ENCODE measurements at regions not wholly inside any gene's neighbourhood (a gene's known extent, or its start where the extent isn't known, plus 50 kb on each side); places are given as distances from the start of the nearest gene placed in this dataset.
A peak's percentile ranks its signal among the peaks of the same experiment; 100 is the strongest.

DNA sequence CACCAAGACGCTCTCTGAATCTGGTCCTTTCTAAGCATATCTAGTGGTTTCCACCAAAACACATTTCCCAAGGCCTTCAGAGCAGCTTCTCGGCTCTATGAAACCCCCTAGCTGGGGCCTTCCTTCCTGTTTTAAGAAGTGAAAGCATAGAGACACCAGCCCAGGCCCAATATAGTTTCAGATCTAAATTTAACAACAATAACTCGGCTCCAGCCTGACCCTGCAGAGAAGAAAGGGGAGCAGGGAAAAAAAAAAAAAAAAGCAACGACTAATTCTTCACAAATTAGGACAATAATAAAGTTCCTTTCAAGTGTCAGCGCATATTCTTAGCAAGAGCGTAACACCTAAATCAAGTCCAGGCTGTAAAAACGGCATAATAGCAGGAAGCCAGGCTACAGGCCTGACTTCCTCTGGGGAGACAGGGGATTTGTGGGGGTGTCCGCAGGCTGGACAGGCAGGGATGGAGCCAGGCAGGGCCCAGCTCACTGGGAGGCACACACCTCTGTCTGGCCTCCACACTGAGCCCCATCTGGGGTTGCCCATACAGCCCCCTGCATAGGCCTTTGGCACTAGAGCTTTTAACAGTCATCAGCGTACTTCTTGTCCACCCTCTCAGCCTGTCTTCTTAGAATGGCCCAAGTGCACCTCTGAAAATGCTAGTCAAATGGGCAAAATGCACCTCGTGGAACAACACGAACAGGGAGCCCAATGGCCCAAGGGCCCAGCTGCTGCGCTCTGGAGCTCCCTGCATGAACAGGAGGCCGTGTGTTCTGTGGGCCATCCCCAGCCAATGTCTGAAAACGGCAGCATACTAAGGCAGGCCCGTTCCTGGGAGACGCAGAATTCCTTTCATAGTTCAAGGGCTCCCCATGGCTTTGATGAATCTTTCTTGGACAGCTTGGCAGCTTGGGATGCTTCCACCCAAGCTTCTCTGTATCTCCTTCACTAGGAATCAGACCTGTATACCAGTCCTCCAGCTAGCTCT, 772.9 kb downstream of the MED13L start:
- no peak for DNase-seq (ENCODE audit: low spot score, unreplicated experiment)
- Mint-ChIP-seq H3K4me1 (ENCODE audit: low read depth) (peaks cover 15% of the 10 kb centered on the region), H3K4me3 (ENCODE audit: low read depth) (no peak overlapping the region), H3K9me3 (ENCODE audit: low read depth) (no peaks in the 10 kb centered on the region), H3K27me3 (peaks cover 21% of the 10 kb centered on the region), H3K36me3 (ENCODE audit: insufficient read depth) (no peaks in the 10 kb centered on the region), H3K27ac (peak overlapping the region; percentile 38)
- TF ChIP-seq, protein P1, sequence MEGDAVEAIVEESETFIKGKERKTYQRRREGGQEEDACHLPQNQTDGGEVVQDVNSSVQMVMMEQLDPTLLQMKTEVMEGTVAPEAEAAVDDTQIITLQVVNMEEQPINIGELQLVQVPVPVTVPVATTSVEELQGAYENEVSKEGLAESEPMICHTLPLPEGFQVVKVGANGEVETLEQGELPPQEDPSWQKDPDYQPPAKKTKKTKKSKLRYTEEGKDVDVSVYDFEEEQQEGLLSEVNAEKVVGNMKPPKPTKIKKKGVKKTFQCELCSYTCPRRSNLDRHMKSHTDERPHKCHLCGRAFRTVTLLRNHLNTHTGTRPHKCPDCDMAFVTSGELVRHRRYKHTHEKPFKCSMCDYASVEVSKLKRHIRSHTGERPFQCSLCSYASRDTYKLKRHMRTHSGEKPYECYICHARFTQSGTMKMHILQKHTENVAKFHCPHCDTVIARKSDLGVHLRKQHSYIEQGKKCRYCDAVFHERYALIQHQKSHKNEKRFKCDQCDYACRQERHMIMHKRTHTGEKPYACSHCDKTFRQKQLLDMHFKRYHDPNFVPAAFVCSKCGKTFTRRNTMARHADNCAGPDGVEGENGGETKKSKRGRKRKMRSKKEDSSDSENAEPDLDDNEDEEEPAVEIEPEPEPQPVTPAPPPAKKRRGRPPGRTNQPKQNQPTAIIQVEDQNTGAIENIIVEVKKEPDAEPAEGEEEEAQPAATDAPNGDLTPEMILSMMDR (IDR thresholded peaks at IDR 0.05; ENCODE audit: unreplicated experiment): no peak

DNA sequence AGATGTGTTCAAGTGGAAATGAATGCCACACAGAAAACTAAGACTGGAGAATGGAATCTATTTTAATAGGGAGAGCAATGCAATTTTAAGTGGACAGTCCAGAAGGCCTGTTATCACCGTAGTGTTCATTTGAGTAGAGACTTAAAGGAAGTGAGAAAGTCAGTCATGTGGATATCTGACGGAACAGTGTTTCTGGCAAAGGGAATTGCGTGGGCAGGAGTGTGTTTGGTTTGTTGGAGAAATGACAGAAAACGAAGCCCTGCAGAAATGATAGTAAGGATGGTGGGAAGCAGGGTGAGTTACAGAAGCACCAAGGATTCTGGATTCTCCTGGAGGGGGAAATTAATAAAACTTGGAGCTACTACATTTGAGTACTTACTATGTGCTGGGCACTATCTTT, 776.6 kb downstream of the MED13L start:
- Mint-ChIP-seq H3K27me3 (peaks cover 20% of the 10 kb centered on the region), H3K27ac (no peak overlapping the region), H3K4me1 (ENCODE audit: low read depth) (no peaks in the 10 kb centered on the region), H3K36me3 (ENCODE audit: insufficient read depth) (no peaks in the 10 kb centered on the region), H3K9me3 (ENCODE audit: low read depth) (no peaks in the 10 kb centered on the region), H3K4me3 (ENCODE audit: low read depth) (no peak overlapping the region)
- no peak for DNase-seq (ENCODE audit: low spot score, unreplicated experiment)
- TF ChIP-seq, protein P1 (IDR thresholded peaks at IDR 0.05; ENCODE audit: unreplicated experiment): no peak

DNA sequence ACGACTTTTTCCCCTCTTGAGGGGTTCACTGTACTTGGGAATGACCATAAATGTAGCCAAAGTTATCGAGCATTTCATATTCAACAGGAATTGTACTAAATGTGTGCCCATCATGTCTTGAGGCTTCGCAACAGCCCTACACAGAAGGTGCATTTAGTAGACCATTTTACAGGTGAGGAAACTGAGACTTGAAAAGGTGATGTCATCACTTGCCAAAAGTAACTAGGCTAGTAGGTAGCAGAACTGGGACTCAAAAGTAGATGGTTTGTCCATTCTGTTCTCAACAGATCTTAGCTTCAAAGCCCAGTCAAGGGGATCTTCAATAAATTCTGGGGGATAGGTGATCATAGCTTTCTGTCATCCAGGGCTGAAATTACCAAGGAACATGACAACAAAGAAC, 782.2 kb downstream of the MED13L start:
- Mint-ChIP-seq H3K27ac (no peak overlapping the region), H3K36me3 (ENCODE audit: insufficient read depth) (no peaks in the 10 kb centered on the region), H3K27me3 (peaks cover 24% of the 10 kb centered on the region), H3K9me3 (ENCODE audit: low read depth) (no peaks in the 10 kb centered on the region), H3K4me1 (ENCODE audit: low read depth) (peaks cover 2% of the 10 kb centered on the region), H3K4me3 (ENCODE audit: low read depth) (no peak overlapping the region)
- TF ChIP-seq, protein P1 (IDR thresholded peaks at IDR 0.05; ENCODE audit: unreplicated experiment): no peak
- no peak for DNase-seq (ENCODE audit: low spot score, unreplicated experiment)

DNA sequence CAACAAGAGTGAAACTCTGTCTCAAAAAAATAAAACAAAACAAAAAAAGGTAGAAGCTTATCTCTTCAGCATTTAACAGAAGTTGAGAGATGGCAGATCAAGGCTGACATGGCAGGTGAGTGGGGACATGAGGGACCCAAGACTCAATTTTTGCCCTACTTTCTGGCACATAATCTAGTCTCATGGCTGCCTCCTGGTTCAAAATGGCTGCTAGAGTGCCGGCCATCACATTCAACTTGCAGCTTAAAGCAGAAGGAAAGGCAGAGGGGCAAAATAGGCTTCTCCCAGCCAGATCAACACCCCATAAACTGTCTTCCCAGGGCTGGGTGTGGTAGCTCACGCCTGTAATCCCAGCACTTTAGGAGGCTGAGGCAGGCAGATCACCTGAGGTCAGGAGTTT, 784.9 kb downstream of the MED13L start:
- H3K27ac Mint-ChIP-seq: no peak overlapping the region

DNA sequence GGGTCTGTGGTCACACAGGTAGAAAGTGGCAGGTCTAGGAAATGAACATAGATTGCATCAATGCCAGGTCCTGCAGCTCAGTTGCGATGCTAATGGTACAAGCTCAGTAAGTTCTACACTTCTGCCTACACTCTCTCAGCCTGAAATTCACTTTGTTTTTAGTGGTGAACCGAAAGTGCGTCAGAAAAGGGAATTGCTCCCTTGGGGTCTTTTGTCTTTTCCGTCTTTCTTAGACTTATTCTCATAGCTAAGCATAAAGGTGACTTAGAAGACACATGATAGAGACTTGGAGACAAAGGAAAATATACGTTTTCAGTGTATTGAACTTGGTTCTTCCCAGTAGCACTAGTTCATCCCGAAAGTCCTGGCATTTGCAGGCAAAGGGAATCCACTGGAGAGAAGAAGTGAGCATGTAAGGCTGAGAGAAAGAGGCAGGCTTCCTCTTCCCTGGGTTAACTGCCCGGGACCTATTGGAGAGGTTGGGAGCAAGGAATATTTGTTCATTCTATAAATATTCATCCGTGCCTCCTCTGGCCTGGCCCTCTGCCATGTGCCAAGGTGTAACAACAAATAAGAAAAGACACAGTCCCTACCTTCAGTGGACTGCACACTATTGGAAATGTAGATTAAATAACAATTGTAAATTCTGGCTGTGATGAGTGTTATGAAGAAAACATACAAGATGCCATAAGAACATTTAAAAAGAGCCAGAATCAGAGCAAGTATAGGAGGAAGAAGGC, 785.8 kb downstream of the MED13L start:
- Mint-ChIP-seq H3K9me3 (ENCODE audit: low read depth) (no peaks in the 10 kb centered on the region), H3K27ac (no peak overlapping the region), H3K4me1 (ENCODE audit: low read depth) (peaks cover 8% of the 10 kb centered on the region), H3K36me3 (ENCODE audit: insufficient read depth) (no peaks in the 10 kb centered on the region), H3K4me3 (ENCODE audit: low read depth) (no peak overlapping the region), H3K27me3 (peaks cover 34% of the 10 kb centered on the region)
- no peak for DNase-seq (ENCODE audit: low spot score, unreplicated experiment)
- TF ChIP-seq, protein P1 (IDR thresholded peaks at IDR 0.05; ENCODE audit: unreplicated experiment): no peak

More for the DNA sequence above, 784.9 kb downstream of the MED13L start:
- no peak overlapping the region for H3K4me3 Mint-ChIP-seq (ENCODE audit: low read depth)
- H3K4me1 Mint-ChIP-seq (ENCODE audit: low read depth): peaks cover 8% of the 10 kb centered on the region
- TF ChIP-seq, protein P1 (IDR thresholded peaks at IDR 0.05; ENCODE audit: unreplicated experiment): no peak
- no peak for DNase-seq (ENCODE audit: low spot score, unreplicated experiment)
- no peaks in the 10 kb centered on the region for H3K36me3 Mint-ChIP-seq (ENCODE audit: insufficient read depth)
- no peaks in the 10 kb centered on the region for H3K9me3 Mint-ChIP-seq (ENCODE audit: low read depth)
- H3K27me3 Mint-ChIP-seq: peaks cover 28% of the 10 kb centered on the region
